ENCODE measurements at regions not wholly inside any gene's neighbourhood (a gene's known extent, or its start where the extent isn't known, plus 50 kb on each side); places are given as distances from the start of the nearest gene placed in this dataset.

GRCh38 chr3:83403927-83404326 lies 1554.9 kb upstream of the CADM2 start:
- TF ChIP-seq ZNF565 (CRISPR knock-in tag; conservative IDR thresholded peaks at IDR 0.05; ENCODE audit: low read depth) (no peak), ZFP30 (CRISPR knock-in tag; IDR thresholded peaks at IDR 0.05) (no peak), PATZ1 (CRISPR knock-in tag; IDR thresholded peaks at IDR 0.05; ENCODE audit: borderline replicate concordance) (no peak), PPARA (CRISPR knock-in tag; IDR thresholded peaks at IDR 0.05; ENCODE audit: borderline replicate concordance) (no peak), CREB5 (CRISPR knock-in tag; IDR thresholded peaks at IDR 0.05; ENCODE audit: low read depth) (no peak), RARB (CRISPR knock-in tag; IDR thresholded peaks at IDR 0.05) (no peak), TOX (CRISPR knock-in tag; IDR thresholded peaks at IDR 0.05; ENCODE audit: borderline replicate concordance) (no peak), CSRNP3 (CRISPR knock-in tag; IDR thresholded peaks at IDR 0.05) (no peak), OSR1 (CRISPR knock-in tag; IDR thresholded peaks at IDR 0.05) (no peak)
